Mucosa of rectum (tissue), 2 donors: ENCODE measurements at regions not wholly inside any gene's neighbourhood (a gene's known extent, or its start where the extent isn't known, plus 50 kb on each side); places are given as distances from the start of the nearest gene placed in this dataset.

Experiments used
- H3K27ac ChIP-seq, 2 donors: one replicate each; pipeline ENCODE4 v1.7.0; 2013; ENCODE audit warnings: inconsistent platforms in 2 of 2, low read depth in 2 of 2, low read length in 2 of 2
- H3K27me3 ChIP-seq, 2 donors: one replicate each; pipeline ENCODE4 v1.7.0; 2013; ENCODE audit warnings: low read length in 2 of 2; ENCODE audit not compliant: control insufficient read depth in 2 of 2, insufficient read depth in 2 of 2
- H3K36me3 ChIP-seq, 2 donors: one replicate each; pipeline ENCODE4 v1.7.0; 2013; ENCODE audit warnings: low read length in 2 of 2; ENCODE audit not compliant: control insufficient read depth in 2 of 2, insufficient read depth in 2 of 2
- H3K4me1 ChIP-seq, 2 donors: one replicate each; pipeline ENCODE4 v1.7.0; 2013; ENCODE audit warnings: low read length in 2 of 2, mild to moderate bottlenecking in 1 of 2; ENCODE audit not compliant: control insufficient read depth in 2 of 2, insufficient read depth in 2 of 2
- H3K4me3 ChIP-seq, 2 donors: one replicate each; pipeline ENCODE4 v1.7.0; 2013; ENCODE audit warnings: low read length in 2 of 2
- H3K9ac ChIP-seq, 2 donors: one replicate each; pipeline ENCODE4 v1.7.0; 2013; ENCODE audit warnings: low read length in 2 of 2, low read depth in 1 of 2, mild to moderate bottlenecking in 1 of 2
- H3K9me3 ChIP-seq, 2 donors: one replicate each; pipeline ENCODE4 v1.7.0; 2013; ENCODE audit warnings: low read length in 2 of 2; ENCODE audit not compliant: control insufficient read depth in 2 of 2
- donor health status: healthy.
- donor health status: Normal muscosa, but diverticular disease.

DNA sequence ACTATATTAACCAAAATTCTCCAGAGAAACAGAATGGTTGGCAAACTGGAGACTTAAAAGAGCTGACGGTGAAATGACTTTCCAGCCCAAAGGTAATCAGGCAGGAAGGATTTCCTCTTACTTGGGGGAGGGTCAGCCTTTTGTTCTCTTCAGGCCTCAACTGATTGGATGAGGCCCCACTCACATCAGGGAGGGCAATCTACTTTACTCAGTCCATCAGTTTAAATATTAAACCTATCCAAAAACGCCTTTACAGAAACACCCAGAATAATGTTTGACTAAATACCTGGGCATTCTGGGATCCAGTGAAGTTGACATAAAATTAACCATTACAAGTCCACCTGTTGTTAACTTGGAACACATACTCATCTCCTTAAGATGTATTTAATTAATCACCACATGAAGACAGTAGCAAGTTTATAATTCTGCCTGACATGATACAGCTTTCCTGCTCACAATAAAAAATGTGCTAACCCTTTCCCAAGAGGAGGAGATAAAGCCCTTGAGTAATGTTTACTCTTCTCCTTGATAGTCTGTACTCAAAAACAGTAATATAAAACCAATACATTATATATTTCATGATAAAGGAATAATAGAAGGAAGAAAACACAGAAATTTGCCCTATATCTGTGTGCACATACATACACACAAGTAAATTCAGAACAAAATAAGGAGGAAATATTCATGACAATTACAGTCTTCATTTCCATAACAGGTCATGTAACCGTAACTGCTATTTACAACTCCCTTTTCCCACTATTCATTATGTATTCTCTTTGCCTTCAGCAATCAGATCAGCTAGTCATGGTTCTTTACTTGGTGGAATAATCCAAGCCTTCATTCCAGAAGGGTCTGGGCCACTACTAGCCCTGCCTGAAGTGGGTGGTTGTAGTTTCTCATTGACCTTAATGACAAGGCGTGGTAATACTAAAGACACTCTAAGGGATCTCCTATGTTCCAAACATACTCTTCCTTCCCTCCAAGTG lies 107.5 kb upstream of the RUNX1 start:
- H3K9me3 ChIP-seq, result peaks cover 0 to 7% of the 10 kb centered on the region in 2 donors
- H3K4me3 ChIP-seq, result no peak overlapping the region
- H3K36me3 ChIP-seq, result no peaks in the 10 kb centered on the region
- no peaks in the 10 kb centered on the region for H3K4me1 ChIP-seq
- H3K27ac ChIP-seq, result no peak overlapping the region
- no peaks in the 10 kb centered on the region for H3K27me3 ChIP-seq
- no peak overlapping the region for H3K9ac ChIP-seq

DNA sequence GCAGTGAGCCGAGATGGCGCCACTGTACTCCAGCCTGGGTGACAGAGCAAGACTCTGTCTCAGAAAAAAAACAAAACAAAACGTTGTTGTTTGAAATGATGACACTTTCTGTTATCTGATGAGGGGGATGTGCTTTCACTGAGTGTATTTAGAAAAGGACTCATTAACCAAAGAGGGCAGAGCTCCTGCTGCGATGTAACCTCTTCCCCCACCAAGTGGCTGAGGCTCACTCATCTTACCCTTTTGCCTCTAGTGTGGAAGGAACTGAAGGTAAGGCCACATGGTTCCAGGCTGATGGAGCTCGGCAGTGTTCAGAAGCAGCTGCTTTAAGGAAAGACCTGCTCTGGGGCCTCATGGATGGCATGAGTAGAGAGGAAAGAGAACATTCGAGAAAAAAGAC lies 105.7 kb upstream of the RUNX1 start:
- no peaks in the 10 kb centered on the region for H3K36me3 ChIP-seq
- no peaks in the 10 kb centered on the region for H3K27me3 ChIP-seq
- H3K9me3 ChIP-seq, result peaks cover 0 to 7% of the 10 kb centered on the region in 2 donors
- H3K9ac ChIP-seq, result no peak overlapping the region
- no peak overlapping the region for H3K4me3 ChIP-seq
- H3K4me1 ChIP-seq, result no peaks in the 10 kb centered on the region
- no peak overlapping the region for H3K27ac ChIP-seq

DNA sequence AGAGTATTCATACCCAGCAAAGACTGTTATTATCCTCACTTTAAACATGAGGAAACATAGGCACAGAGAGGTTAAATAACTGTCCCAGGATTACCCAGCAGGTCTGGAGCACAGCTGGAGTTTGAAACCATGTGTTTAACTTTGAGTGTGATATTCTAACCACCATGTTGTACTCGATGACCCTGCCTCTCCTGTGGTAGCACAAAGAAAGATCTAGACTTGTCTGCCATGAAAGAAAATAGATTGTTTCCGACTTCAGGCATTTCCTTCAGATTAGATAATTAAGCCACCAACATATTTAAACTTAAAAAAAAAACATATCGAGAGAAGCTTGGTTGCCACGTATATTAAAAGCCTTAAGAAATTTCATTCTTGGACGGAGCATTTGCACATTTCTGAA lies 104.6 kb upstream of the RUNX1 start:
- Histone ChIP-seq H3K4me1 (no peaks in the 10 kb centered on the region), H3K27ac (no peak overlapping the region), H3K36me3 (no peaks in the 10 kb centered on the region), H3K4me3 (no peak overlapping the region), H3K27me3 (no peaks in the 10 kb centered on the region), H3K9me3 (peaks cover 0 to 7% of the 10 kb centered on the region in 2 donors), H3K9ac (no peak overlapping the region)

DNA sequence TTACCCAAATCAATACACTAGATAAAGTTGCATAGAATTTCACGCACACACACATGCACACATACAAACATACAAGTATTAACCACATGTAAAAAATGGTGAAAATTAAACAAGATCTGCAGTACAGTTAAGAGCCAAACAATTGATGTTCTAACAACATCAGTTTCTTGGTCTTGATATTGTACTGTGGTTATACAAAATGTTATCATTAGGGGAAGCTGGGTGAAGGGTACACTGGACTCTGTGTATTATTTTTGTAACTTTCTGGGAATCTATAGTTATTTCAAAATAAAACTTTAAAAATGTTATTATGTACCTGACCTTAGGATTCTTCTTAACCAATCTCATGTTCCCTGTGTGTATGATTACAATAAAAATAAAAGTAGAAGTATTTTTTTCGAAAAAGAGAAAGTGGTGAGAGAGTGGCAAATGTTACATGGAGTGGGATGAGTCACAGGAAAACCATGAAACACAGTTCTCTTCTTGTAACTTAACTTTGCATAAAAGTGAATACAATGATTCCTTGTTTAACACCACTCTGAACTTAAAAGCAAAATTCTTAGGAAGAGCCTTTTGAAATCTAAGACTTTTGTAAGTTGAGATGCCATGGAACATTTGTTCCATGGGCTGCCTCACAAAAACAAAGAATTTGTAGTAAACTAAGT lies 101.6 kb upstream of the RUNX1 start:
- Histone ChIP-seq H3K4me1 (no peaks in the 10 kb centered on the region), H3K36me3 (no peaks in the 10 kb centered on the region), H3K4me3 (no peak overlapping the region), H3K9me3 (no peaks in the 10 kb centered on the region), H3K27me3 (no peaks in the 10 kb centered on the region), H3K27ac (no peak overlapping the region), H3K9ac (no peak overlapping the region)

DNA sequence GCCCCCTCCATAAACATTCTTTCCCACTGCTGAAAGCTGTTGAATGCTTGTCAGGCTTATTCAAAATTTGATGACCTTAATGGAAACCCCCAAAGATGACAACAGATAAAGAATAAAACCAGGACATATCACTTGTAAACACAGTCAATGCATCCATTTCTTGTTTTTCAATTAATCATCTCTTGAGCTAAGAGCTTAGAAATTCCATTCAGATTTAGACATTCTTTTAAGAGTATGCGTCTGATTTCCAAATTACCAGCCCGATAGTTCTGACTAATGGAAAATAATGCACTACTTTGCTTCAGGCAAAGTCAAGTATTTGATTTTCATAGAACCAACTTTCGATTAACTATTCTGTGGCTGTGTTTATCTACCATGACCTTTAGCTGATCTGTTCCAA lies 100.6 kb upstream of the RUNX1 start:
- H3K9me3 ChIP-seq, result no peaks in the 10 kb centered on the region
- H3K27me3 ChIP-seq, result no peaks in the 10 kb centered on the region
- H3K36me3 ChIP-seq, result no peaks in the 10 kb centered on the region
- no peaks in the 10 kb centered on the region for H3K4me1 ChIP-seq
- H3K9ac ChIP-seq, result no peak overlapping the region
- H3K4me3 ChIP-seq, result no peak overlapping the region
- H3K27ac ChIP-seq, result no peak overlapping the region

DNA sequence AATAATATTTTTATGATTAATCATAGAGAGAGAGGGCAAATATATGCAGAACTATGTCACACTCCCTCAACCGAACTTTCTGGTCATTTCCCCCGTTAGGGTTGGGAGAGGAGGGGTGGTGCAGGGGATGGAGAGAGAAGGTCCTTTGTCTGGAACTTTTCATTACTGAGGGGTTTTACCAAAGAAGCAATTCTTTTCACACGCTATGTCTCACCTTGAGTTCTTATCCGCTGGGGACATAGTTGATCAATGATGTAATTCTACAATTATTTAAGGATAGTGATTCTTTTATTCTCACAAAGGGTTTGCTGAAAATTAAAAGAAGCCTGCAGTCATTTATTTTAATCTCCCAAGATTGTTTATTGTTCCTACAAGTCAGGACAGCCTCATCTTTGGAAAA lies 98.3 kb upstream of the RUNX1 start:
- Histone ChIP-seq H3K4me1 (no peaks in the 10 kb centered on the region), H3K36me3 (no peaks in the 10 kb centered on the region), H3K9me3 (no peaks in the 10 kb centered on the region), H3K9ac (no peak overlapping the region), H3K27ac (no peak overlapping the region), H3K27me3 (no peaks in the 10 kb centered on the region), H3K4me3 (no peak overlapping the region)

DNA sequence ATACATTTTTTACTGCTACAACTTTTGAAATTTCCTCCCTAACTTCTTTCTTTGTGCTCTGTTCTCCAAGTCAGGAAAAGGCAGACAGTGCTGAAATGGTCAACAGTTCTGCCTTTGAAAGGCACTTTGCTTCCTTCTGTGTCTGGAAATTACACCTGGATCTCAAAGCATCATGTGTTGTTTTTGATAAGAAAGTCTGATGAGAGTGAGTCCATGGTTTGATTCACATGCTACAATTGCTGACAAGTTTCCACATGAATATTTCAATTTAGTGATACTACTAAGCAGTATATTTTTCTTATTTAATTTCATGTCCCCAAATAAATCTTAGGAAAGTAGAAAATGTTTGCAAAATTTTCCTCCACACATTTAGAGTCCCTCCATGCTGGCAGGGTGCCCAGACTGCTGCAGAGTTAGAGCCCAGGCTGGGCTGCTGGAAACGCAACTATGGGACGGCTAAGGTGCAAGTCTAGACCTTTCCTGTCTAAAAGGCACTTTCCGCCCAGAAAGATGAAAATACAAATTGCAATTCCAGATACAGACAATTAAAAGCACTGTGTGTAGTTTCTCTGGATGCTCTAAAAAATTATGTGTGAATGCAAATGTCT lies 96.6 kb upstream of the RUNX1 start:
- H3K27me3 ChIP-seq, result no peaks in the 10 kb centered on the region
- no peaks in the 10 kb centered on the region for H3K4me1 ChIP-seq
- no peaks in the 10 kb centered on the region for H3K36me3 ChIP-seq
- H3K9me3 ChIP-seq, result no peaks in the 10 kb centered on the region
- H3K9ac ChIP-seq, result no peak overlapping the region
- no peak overlapping the region for H3K4me3 ChIP-seq
- H3K27ac ChIP-seq, result no peak overlapping the region

DNA sequence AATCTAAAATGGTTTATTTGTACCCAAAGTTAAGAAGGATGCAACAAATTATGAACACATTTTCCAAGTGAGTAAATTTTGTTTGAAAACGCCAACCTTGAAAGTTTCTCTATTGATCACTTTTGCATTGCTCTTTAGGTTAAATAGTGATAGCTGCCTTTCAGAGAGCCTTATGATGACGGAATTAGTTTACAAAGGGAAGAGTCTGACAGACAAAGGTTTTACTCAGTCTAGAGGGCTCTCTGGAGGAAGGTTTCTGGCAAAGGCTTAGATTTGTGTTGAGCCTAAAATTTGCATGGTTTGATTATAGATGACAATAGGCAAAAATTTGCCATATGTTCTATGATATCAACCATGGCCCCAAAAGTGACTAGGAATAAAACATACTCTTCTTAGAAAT lies 95.9 kb upstream of the RUNX1 start:
- Histone ChIP-seq H3K9ac (no peak overlapping the region), H3K4me1 (no peaks in the 10 kb centered on the region), H3K27ac (no peak overlapping the region), H3K4me3 (no peak overlapping the region), H3K9me3 (no peaks in the 10 kb centered on the region), H3K36me3 (no peaks in the 10 kb centered on the region), H3K27me3 (no peaks in the 10 kb centered on the region)

DNA sequence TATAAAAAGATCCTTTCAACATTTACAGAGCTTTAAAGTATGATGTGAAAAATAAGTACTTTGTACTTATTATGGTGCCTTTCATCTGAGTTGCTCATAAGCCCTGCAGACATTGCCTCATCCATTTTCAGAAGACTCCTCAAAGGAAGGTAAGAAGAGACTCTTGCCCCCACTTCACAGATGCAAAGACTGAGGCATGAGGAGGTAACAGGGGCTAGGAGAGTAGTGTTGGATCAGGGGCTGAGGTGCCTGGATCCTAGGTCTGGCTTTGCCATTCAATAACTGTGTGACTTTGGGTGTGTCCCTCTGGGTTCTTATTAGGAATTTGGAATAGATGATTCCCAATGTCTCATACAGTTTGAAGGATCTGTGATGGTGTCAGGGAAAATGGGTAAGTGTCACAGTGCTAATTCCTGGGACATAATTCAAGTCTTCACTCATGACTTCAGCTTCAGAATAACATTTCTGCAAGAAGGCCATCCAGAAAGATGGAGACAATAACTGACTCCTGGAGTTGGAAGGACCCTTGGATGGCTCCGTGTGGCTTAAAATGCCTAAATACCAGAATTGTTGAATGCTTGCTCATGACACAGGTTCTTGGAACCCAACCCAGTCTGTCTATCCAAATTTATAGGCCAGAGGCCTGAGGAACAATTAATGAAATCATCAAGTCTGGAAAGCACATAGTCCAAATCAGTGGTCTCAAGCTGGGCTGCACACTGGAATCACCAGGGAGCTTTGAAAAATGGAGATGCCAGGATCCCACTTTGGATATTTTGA lies 93.1 kb upstream of the RUNX1 start:
- H3K27me3 ChIP-seq, result no peaks in the 10 kb centered on the region
- H3K27ac ChIP-seq, result no peak overlapping the region
- no peaks in the 10 kb centered on the region for H3K9me3 ChIP-seq
- H3K4me3 ChIP-seq, result no peak overlapping the region
- H3K36me3 ChIP-seq, result no peaks in the 10 kb centered on the region
- H3K4me1 ChIP-seq, result no peaks in the 10 kb centered on the region
- H3K9ac ChIP-seq, result no peak overlapping the region
